H1 (cell line): ENCODE measurements at regions not wholly inside any gene's neighbourhood (a gene's known extent, or its start where the extent isn't known, plus 50 kb on each side); places are given as distances from the start of the nearest gene placed in this dataset.

Experiments
- CBX8 ChIP-seq: fragments of 300-800, 300-1000 bp; sonication (generic); IDR thresholded peaks from 2 replicates; pipeline ENCODE4 v1.7.1; 2016; ENCODE audit warnings: low read depth, low read length, borderline replicate concordance
- CHD1 ChIP-seq: IDR thresholded peaks from 2 replicates; pipeline ENCODE4 v1.6.1; 2012; ENCODE audit warnings: low read depth, low read length, improper control_type of control experiment
- EP300 ChIP-seq, 2 experiments: IDR thresholded peaks; 1 replicate in 1 of 2; 2 replicates in 1 of 2; pipeline ENCODE4 v1.6.1; 2011 to 2012; ENCODE audit warnings: low read depth in 2 of 2, low read length in 2 of 2, mild to moderate bottlenecking in 2 of 2, borderline replicate concordance in 1 of 2, inconsistent platforms in 1 of 2, moderate library complexity in 1 of 2
- EZH2 ChIP-seq: fragments of 200-600 bp; sonication (generic); IDR thresholded peaks from 2 replicates; pipeline ENCODE4 v1.7.1; 2012; ENCODE audit warnings: low read depth, mild to moderate bottlenecking, moderate library complexity, low read length, inconsistent platforms; ENCODE audit not compliant: severe bottlenecking
- JUND ChIP-seq: IDR thresholded peaks from 2 replicates; pipeline ENCODE4 v1.6.1; 2011; ENCODE audit warnings: mild to moderate bottlenecking, improper control_type of control experiment, low read length
- MAFK ChIP-seq: IDR thresholded peaks from 2 replicates; pipeline ENCODE4 v1.6.1; 2012; ENCODE audit warnings: low read depth, mild to moderate bottlenecking, improper control_type of control experiment, low read length
- POLR2A ChIP-seq, 2 experiments: IDR thresholded peaks; 1 replicate in 1 of 2; 2 replicates in 1 of 2; pipeline ENCODE4 v1.6.1; 2011; ENCODE audit warnings: low read depth in 2 of 2, low read length in 2 of 2, mild to moderate bottlenecking in 2 of 2; ENCODE audit errors: control extremely low read depth in 1 of 2
- POLR2AphosphoS5 ChIP-seq: IDR thresholded peaks from 2 replicates; pipeline ENCODE4 v1.6.1; 2011; ENCODE audit warnings: low read depth, low read length
- RAD21 ChIP-seq, 2 experiments: IDR thresholded peaks in 1 of 2; conservative IDR thresholded peaks in 1 of 2; 2 replicates each; pipeline ENCODE4 v1.6.1; 2011; ENCODE audit warnings: low read depth in 2 of 2, low read length in 2 of 2, improper control_type of control experiment in 1 of 2, inconsistent platforms in 1 of 2, mild to moderate bottlenecking in 1 of 2, moderate library complexity in 1 of 2
- RFX5 ChIP-seq: IDR thresholded peaks from 2 replicates; pipeline ENCODE4 v1.6.1; 2011; ENCODE audit warnings: low read depth, low read length, improper control_type of control experiment, borderline replicate concordance
- SP1 ChIP-seq: IDR thresholded peaks from 2 replicates; pipeline ENCODE4 v1.6.1; 2011; ENCODE audit warnings: low read depth, low read length
- TEAD4 ChIP-seq: IDR thresholded peaks from 2 replicates; pipeline ENCODE4 v1.6.1; 2012; ENCODE audit warnings: low read depth, low read length, inconsistent platforms, mixed read lengths
- TF ChIP-seq, protein P1 (sequence below): IDR thresholded peaks from 2 replicates; pipeline ENCODE4 v1.6.1; 2012; ENCODE audit warnings: low read length, inconsistent platforms
- TF ChIP-seq, protein P2 (sequence below), 3 experiments: IDR thresholded peaks; 1 replicate in 2 of 3; 2 replicates in 1 of 3; pipeline versions ENCODE4 v1.5.1 to v1.6.1; 2011; ENCODE audit warnings: low read length in 3 of 3, mild to moderate bottlenecking in 3 of 3, inconsistent platforms in 2 of 3, low read depth in 1 of 3, moderate library complexity in 1 of 3; ENCODE audit not compliant: insufficient read depth in 1 of 3; ENCODE audit errors: control extremely low read depth in 1 of 3

DNA sequence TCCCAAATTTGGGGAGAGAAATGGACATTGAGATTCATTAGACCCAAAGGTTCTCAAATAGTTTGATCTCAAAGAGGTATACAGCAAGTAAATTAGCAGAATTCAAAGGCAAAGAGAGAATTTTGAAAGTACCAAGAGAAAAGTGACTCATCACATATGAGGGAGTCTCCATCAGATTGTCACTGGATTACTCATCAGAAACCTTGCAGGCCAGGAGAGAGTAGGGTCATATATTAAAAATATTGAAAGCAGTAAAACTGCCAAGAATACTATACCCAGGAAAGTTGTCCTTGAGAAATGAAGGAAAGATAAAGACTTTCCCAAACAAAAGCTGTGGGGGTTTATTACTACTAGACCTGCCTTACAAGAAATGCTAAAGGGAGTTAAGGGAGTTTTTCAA, 140.6 kb downstream of the TMEM168 start:
- TF ChIP-seq POLR2A (IDR thresholded peaks at IDR 0.05; ENCODE audit: control extremely low read depth in 1 of 2, low read depth in 2 of 2, low read length in 2 of 2) (no peak), CHD1 (no peak), EP300 (IDR thresholded peaks at IDR 0.05; ENCODE audit: borderline replicate concordance in 1 of 2, low read depth in 2 of 2, low read length in 2 of 2) (no peak), MAFK (no peak), POLR2AphosphoS5 (no peak), JUND (no peak), RFX5 (no peak), TEAD4 (no peak), EZH2 (no peak), RAD21 (IDR thresholded peaks at IDR 0.05 in 1 of 2, conservative IDR thresholded peaks at IDR 0.05 in 1 of 2; ENCODE audit: low read depth in 2 of 2, low read length in 2 of 2) (no peak), SP1 (no peak), CBX8 (no peak)
- TF ChIP-seq, protein P1, sequence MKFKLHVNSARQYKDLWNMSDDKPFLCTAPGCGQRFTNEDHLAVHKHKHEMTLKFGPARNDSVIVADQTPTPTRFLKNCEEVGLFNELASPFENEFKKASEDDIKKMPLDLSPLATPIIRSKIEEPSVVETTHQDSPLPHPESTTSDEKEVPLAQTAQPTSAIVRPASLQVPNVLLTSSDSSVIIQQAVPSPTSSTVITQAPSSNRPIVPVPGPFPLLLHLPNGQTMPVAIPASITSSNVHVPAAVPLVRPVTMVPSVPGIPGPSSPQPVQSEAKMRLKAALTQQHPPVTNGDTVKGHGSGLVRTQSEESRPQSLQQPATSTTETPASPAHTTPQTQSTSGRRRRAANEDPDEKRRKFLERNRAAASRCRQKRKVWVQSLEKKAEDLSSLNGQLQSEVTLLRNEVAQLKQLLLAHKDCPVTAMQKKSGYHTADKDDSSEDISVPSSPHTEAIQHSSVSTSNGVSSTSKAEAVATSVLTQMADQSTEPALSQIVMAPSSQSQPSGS = no peak
- TF ChIP-seq, protein P2, sequence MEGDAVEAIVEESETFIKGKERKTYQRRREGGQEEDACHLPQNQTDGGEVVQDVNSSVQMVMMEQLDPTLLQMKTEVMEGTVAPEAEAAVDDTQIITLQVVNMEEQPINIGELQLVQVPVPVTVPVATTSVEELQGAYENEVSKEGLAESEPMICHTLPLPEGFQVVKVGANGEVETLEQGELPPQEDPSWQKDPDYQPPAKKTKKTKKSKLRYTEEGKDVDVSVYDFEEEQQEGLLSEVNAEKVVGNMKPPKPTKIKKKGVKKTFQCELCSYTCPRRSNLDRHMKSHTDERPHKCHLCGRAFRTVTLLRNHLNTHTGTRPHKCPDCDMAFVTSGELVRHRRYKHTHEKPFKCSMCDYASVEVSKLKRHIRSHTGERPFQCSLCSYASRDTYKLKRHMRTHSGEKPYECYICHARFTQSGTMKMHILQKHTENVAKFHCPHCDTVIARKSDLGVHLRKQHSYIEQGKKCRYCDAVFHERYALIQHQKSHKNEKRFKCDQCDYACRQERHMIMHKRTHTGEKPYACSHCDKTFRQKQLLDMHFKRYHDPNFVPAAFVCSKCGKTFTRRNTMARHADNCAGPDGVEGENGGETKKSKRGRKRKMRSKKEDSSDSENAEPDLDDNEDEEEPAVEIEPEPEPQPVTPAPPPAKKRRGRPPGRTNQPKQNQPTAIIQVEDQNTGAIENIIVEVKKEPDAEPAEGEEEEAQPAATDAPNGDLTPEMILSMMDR (IDR thresholded peaks at IDR 0.05; ENCODE audit: control extremely low read depth in 1 of 3, insufficient read depth in 1 of 3, low read depth in 1 of 3, low read length in 3 of 3) = no peak
